ENCODE measurements at regions not wholly inside any gene's neighbourhood (a gene's known extent, or its start where the extent isn't known, plus 50 kb on each side); places are given as distances from the start of the nearest gene placed in this dataset.

- TF ChIP-seq POLR2A (IDR thresholded peaks at IDR 0.05; ENCODE audit: low read length): no peak
- no peak for TF ChIP-seq GATA1 (IDR thresholded peaks at IDR 0.05; ENCODE audit: low read depth, low read length)
These were observed 133.4 kb downstream of the EHF start for GRCh38 chr11:34754171-34754823.
